ENCODE measurements at regions not wholly inside any gene's neighbourhood (a gene's known extent, or its start where the extent isn't known, plus 50 kb on each side); places are given as distances from the start of the nearest gene placed in this dataset.

DNA sequence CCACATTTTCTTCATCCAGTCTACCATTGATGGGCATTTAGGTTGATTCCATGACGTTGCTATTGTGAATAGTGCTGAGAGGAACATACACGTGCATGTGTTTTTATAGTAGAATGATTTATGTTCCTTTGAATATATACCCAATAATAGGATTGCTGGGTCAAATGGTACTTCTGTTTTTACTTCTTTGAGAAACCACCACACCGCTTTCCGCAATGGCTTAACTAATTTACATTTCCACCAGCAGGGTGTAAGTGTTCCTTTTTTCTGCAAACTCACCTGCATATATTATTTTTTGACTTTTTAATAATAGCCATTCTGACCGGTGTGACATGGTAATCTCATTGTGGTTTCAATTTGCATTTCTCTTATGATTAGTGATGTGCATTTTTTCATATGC, 82.2 kb upstream of the RFX3 start:
- TF ChIP-seq, protein P1, sequence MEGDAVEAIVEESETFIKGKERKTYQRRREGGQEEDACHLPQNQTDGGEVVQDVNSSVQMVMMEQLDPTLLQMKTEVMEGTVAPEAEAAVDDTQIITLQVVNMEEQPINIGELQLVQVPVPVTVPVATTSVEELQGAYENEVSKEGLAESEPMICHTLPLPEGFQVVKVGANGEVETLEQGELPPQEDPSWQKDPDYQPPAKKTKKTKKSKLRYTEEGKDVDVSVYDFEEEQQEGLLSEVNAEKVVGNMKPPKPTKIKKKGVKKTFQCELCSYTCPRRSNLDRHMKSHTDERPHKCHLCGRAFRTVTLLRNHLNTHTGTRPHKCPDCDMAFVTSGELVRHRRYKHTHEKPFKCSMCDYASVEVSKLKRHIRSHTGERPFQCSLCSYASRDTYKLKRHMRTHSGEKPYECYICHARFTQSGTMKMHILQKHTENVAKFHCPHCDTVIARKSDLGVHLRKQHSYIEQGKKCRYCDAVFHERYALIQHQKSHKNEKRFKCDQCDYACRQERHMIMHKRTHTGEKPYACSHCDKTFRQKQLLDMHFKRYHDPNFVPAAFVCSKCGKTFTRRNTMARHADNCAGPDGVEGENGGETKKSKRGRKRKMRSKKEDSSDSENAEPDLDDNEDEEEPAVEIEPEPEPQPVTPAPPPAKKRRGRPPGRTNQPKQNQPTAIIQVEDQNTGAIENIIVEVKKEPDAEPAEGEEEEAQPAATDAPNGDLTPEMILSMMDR (conservative IDR thresholded peaks at IDR 0.05): no peak
- no peak for TF ChIP-seq EZH2 (IDR thresholded peaks at IDR 0.05; ENCODE audit: low read depth)

All from PC-9 (cell line).